CD4-positive, alpha-beta T cell treated with Interleukin-21 for 1 hour (primary cell): ENCODE measurements at regions not wholly inside any gene's neighbourhood (a gene's known extent, or its start where the extent isn't known, plus 50 kb on each side); places are given as distances from the start of the nearest gene placed in this dataset.

Experiments used
- DNase-seq: peaks from one replicate; pipeline ENCODE4 v3.0.0-alpha.2; 2020

DNA sequence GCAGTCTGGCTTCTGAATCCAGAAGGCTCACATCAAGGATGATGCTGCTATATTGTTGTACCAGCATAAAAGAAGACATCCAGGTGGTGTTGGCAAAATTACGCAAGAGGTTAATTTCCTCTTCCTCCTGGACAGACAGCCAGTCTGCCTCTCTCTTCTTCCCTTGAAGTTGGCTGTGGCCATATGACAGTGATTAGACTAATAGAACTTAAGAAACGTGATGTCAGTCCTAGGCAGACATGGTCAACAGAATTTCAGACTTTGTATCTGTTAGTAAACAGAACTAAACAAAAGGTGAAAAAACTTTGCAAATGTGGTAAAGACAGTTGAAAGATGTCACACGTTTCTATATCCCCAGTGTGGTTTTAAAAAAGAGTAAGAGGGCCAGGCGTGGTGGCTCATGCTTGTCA is 465.2 kb upstream of the NR2F2 start:
- DNase-seq, result no peak

DNA sequence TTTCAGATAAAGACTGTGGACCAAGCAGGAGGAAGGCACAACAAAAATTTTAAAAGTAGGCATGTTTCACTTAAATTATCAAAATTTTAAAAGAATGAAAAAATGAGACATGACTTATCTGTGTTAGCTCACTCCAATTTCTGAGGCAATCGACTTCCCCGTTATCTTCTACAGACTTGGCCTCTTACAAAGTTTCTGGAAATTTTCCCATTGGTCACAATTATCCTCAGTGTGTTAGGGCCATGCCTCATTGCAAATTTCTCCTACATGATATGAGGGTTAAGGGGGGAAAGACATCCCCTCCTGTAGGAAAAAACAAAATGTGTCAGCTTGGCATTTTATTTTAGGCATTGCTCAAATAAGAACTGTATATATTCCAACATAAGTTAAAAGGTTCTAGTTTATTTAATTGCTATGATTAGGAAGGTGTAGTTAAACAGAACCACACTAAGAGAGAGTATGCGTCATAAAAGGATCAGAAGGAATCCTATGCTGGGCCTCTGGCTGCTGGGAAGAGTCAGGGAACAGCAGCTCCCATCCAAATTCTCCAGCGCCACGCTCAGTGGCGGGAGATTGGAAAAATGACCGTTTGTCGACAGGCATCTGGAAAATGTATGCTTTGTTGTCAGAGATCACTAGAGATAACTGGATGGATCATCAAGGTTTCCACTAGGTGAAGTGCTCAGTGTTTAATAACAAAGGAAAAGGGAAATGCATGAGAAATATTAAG is 463.6 kb upstream of the NR2F2 start:
- DNase-seq, result no peak

GRCh38 chr15:95868450-95868849 is 462.1 kb upstream of the NR2F2 start:
- peak; percentile 10 for DNase-seq

- no peak for DNase-seq
Measured at GRCh38 chr15:95868970-95869369, 461.5 kb upstream of the NR2F2 start.

- peak; percentile 3 for DNase-seq
Measured at GRCh38 chr15:95869920-95870319, 460.6 kb upstream of the NR2F2 start.

DNA sequence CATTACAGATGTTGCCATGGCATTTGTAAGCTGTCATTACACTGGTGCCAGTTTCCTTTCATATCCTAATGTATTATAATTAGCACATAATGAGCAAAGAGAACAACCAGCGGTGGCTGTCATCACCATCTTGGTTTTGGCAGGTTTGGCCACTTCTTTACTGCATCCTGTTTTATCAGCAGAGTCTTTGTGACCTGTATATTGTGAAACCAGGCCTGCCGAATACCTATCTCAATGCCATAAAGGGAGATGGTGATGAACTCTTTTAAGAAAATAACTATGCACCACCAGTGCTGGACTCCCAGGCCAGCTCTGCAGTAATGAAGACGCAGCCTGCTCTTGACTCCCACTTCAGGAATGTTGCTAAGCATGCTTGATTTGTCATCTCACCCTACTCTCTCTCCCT is 458.1 kb upstream of the NR2F2 start:
- no peak for DNase-seq

GRCh38 chr15:95874637-95875036 is 455.9 kb upstream of the NR2F2 start:
- no peak for DNase-seq

DNA sequence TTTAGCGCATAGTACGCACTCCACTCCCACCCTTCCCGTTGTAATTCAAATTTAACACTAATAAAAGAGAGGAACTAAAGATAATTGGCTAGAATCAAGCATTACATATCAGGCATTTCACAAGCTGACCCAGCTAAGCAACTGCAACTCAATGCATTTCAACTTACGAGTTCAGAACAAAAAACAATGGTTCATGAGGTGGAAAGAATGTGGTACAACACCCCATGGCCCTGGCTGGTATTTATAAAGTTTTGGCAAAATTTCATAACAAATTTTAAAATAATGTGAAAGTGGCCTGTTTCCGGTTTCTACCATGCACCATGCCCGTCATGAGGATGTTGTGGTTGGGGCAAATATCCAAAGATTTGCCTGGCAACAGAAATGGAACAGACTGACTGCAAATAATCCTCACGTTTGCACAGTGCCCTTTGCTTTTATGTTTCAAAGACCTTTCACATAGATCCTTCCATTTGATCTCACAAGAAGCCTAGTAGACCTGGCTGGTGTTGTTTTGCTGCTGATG is 455.3 kb upstream of the NR2F2 start:
- peak; percentile 40 for DNase-seq

- no peak for DNase-seq
Measured at GRCh38 chr15:95880031-95880570, 450.4 kb upstream of the NR2F2 start.

GRCh38 chr15:95880630-95881029 is 449.9 kb upstream of the NR2F2 start:
- DNase-seq, result no peak

DNA sequence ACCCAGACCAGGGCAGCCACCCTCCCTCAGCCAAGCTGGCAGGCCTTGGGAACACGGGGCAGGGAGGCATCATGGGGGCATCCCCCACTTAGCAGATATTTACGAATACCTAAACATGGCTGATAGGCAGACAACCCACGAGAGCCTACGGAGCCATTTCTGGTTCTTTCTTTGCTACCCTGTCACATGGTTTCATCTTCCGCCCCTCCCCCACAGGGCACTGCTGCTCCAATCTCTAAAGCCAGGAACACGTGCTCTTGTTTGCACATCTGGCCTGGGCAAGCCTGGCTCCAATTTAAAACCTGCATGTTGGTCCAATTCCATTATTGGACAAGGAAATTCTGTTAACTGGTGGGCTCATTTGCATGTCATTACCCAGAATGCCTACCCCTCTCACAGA is 447.4 kb upstream of the NR2F2 start:
- DNase-seq, result no peak

DNA sequence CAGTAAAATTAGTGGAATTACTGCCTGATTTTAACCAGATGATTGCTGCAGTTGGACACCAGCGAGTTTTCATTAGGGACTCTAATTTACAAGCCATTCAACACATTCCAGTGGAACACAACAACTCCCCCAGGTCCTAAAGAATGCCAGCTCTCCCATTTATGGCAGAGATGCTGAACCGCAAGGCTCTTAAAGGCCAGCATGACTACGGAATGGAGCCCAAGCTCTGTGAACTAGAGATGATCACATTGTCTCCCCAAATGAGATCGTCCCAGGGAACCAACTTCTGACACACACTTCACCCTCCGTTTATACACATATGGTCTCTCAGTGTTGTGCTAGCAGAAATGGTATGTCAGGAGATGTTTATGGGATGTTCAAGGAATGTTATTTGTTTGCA is 446.2 kb upstream of the NR2F2 start:
- no peak for DNase-seq

- no peak for DNase-seq
Measured at GRCh38 chr15:95887666-95888390, 442.7 kb upstream of the NR2F2 start.

- no peak for DNase-seq
Measured at GRCh38 chr15:95888762-95889161, 441.7 kb upstream of the NR2F2 start.

DNA sequence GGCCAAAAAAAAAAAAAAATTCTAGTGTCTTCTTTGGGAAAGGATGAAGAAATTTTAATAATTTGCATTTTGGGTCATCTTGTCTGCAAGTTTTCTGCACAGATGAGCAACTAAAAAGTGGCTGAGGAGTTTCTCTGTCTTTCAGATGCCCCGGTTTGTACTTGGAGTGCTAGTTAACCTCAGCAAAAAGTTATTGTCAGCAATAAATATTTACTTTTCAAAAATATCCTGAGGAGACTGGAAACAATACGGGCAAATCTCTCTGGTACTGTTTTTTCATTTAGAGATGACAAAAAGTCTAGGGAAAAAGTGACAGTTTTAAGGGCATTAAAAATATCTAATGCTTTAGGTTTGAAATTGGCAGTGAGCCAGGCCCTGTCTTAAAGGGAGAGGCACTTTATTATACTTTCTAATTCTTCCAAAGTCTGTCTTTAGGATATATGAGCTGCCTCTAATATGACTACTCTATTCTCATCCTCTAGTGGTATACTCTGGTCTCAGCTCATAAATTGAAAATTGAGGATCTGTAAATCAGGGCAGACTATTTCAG is 436.0 kb upstream of the NR2F2 start:
- DNase-seq, result no peak

DNA sequence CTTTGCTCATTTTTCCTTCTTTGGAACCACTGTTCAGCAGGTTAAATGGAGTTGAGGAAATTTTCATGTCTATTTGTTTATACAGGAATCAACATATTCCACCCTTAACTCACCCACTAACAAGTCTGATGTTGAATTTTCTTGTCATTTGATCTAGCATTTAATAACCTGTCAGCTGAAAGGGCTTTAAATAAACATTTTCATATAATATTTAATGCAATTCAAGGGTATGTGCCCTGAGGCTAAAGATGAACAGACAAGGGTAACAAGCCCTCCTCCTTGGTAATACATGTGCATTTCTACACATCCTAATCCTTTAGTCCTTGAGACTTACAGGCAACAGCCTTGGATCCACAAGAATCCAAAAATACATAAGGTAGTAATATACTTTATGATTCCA is 435.0 kb upstream of the NR2F2 start:
- DNase-seq, result no peak

DNA sequence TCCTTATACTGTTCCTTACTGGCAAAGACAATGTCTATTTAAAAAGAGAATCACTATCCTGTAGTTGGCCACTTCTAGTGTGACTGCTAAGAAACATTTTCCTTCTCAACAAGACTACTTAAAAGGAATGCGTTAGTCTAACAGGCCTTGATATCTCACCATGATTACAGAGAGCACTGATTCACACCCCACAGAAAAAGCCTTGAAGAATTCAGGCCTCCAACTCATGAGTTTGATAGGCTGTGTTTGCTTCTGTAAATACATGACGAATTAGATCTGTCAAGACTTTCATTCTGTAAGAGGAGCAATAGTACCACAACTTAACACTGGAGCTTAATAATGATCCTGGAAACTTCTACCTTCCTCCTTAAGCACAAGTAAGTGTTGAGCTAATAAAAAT is 432.8 kb upstream of the NR2F2 start:
- DNase-seq, result no peak

- DNase-seq, result no peak
Measured at GRCh38 chr15:95898761-95899160, 431.7 kb upstream of the NR2F2 start.

GRCh38 chr15:95901271-95901670 is 429.2 kb upstream of the NR2F2 start:
- no peak for DNase-seq

- DNase-seq, result no peak
Measured at GRCh38 chr15:95902606-95903005, 427.9 kb upstream of the NR2F2 start.

GRCh38 chr15:95903352-95903751 is 427.1 kb upstream of the NR2F2 start:
- no peak for DNase-seq

DNA sequence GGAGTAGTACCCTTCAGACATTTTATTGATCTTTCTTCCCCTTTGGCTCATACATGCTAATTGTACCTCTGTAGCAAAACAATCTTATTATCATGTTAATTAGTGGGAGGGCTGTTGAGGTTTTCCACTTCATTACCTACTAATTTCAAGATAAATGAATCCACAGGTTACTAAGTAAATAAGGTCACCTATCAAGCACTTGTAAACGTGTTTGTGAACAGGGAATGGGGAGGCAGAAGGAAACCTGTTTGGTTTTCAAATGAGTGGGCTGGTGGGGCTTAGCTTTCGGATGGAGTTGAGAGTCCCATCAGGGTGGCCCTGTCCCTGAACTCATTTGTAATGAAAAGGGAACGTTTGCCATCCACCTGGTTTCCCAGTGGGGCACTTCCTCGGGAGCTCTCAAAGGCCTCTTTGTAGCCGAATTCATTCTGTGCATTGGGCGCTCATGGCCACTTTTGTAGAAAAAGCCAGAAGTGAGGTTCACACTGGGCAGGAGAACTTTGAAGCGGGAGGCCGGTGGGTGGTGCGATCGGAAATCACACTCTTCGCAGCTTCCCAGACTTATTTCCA is 419.8 kb upstream of the NR2F2 start:
- DNase-seq, result no peak

GRCh38 chr15:95911570-95912279 is 418.8 kb upstream of the NR2F2 start:
- DNase-seq, result no peak
